ENCODE measurements at regions not wholly inside any gene's neighbourhood (a gene's known extent, or its start where the extent isn't known, plus 50 kb on each side); places are given as distances from the start of the nearest gene placed in this dataset.

DNA sequence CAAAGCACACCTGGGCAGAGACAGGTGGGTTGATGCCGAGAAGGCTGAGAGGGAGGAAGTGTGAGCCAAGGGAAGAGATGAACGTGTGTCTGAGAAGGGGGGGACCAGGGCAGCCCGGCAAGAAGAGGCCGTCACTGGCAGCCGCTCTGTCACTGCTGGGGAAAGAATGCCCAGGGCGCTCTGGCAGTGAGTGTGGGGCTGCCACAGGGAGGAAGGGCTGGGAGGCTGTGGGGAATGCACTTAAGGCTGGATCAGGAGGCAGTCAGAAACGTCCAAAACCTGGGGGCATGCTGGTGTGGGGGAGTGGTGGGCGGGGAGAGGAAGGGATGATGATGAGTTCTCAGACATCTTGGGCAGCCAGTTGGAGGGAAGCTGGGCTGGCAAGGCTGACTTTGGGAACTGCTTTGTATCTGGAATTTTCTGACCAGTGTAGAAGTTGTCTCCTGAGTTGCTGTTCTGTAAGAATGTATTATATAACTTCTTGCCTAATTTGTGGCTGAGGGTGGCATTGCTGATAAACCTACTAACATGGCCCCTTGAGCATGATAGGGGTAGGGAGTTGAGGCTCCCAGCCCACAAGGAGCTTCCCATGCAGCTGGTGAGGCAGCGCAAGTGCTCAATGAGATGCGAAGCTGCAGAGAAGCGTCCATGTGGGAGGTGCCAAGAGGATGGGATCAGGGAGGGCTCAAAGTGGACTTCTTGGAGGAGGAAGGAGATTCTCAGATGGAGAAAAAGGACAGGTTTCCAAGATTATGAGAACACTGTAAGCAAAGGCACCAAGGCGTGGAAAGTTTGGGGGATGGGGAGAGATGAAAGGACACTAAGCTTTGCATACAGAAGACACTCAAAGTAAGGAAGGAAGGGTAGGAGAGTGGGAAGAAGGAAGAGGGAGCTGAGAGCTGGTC is 185.1 kb upstream of the HAAO start:
- Histone ChIP-seq H3K9me3 (ENCODE audit: control insufficient read depth, insufficient read depth, low read depth, low read length) (no peaks in the 10 kb centered on the region), H3K36me3 (ENCODE audit: control insufficient read depth, insufficient read depth, low read length) (no peaks in the 10 kb centered on the region), H3K4me1 (ENCODE audit: control insufficient read depth, insufficient read depth, low read length) (peaks cover 3% of the 10 kb centered on the region; the same call in 1 of the 2 replicates), H3K27ac (ENCODE audit: low read length) (no peak overlapping the region; the same call in 1 of the 2 replicates), H3K27me3 (ENCODE audit: control insufficient read depth, insufficient read depth, low read length) (no peaks in the 10 kb centered on the region), H3K4me3 (ENCODE audit: low read depth in 2 of 2, low read length in 2 of 2) (no peak overlapping the region)
- TF ChIP-seq, protein P1, sequence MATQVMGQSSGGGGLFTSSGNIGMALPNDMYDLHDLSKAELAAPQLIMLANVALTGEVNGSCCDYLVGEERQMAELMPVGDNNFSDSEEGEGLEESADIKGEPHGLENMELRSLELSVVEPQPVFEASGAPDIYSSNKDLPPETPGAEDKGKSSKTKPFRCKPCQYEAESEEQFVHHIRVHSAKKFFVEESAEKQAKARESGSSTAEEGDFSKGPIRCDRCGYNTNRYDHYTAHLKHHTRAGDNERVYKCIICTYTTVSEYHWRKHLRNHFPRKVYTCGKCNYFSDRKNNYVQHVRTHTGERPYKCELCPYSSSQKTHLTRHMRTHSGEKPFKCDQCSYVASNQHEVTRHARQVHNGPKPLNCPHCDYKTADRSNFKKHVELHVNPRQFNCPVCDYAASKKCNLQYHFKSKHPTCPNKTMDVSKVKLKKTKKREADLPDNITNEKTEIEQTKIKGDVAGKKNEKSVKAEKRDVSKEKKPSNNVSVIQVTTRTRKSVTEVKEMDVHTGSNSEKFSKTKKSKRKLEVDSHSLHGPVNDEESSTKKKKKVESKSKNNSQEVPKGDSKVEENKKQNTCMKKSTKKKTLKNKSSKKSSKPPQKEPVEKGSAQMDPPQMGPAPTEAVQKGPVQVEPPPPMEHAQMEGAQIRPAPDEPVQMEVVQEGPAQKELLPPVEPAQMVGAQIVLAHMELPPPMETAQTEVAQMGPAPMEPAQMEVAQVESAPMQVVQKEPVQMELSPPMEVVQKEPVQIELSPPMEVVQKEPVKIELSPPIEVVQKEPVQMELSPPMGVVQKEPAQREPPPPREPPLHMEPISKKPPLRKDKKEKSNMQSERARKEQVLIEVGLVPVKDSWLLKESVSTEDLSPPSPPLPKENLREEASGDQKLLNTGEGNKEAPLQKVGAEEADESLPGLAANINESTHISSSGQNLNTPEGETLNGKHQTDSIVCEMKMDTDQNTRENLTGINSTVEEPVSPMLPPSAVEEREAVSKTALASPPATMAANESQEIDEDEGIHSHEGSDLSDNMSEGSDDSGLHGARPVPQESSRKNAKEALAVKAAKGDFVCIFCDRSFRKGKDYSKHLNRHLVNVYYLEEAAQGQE (IDR thresholded peaks at IDR 0.05; ENCODE audit: insufficient read depth in 1 of 2, low read depth in 2 of 2, low read length in 1 of 2) = no peak
- TF ChIP-seq TCF7L2 (IDR thresholded peaks at IDR 0.05; ENCODE audit: low read depth, low read length) = no peak
- TF ChIP-seq POLR2AphosphoS5 (IDR thresholded peaks at IDR 0.05; ENCODE audit: low read depth, low read length) = no peak
- TF ChIP-seq, protein P2, sequence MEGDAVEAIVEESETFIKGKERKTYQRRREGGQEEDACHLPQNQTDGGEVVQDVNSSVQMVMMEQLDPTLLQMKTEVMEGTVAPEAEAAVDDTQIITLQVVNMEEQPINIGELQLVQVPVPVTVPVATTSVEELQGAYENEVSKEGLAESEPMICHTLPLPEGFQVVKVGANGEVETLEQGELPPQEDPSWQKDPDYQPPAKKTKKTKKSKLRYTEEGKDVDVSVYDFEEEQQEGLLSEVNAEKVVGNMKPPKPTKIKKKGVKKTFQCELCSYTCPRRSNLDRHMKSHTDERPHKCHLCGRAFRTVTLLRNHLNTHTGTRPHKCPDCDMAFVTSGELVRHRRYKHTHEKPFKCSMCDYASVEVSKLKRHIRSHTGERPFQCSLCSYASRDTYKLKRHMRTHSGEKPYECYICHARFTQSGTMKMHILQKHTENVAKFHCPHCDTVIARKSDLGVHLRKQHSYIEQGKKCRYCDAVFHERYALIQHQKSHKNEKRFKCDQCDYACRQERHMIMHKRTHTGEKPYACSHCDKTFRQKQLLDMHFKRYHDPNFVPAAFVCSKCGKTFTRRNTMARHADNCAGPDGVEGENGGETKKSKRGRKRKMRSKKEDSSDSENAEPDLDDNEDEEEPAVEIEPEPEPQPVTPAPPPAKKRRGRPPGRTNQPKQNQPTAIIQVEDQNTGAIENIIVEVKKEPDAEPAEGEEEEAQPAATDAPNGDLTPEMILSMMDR (IDR thresholded peaks at IDR 0.05) = no peak
- no peak for TF ChIP-seq SIN3A (IDR thresholded peaks at IDR 0.05; ENCODE audit: borderline replicate concordance, insufficient read depth, low read depth, low read length)
- intact Hi-C loops (cut with micrococcal nuclease; ENCODE audit: unreplicated experiment) (loop anchor here (5.0 to 10.0 kb wide), 2 partner anchors 157 to 245 kb away; no protein-coding TSS in a partner anchor), in situ Hi-C loops (cut with HindIII; ENCODE audit: low pct_unique_long_range_greater_than_20kb, low sequenced_read_pairs) (no loop called here)
- no peak for DNase-seq (ENCODE audit: low read depth, low spot score)
- CTCF ChIA-PET = interaction anchor here (0.6 to 0.9 kb wide), 2 partner anchors 47 kb away, joined by 3 read pairs; no protein-coding TSS in a partner anchor
- POLR2A ChIA-PET = no interaction called here
- no TSS peak for BruUV-seq (replicated peaks)
- no peak for ATAC-seq

DNA sequence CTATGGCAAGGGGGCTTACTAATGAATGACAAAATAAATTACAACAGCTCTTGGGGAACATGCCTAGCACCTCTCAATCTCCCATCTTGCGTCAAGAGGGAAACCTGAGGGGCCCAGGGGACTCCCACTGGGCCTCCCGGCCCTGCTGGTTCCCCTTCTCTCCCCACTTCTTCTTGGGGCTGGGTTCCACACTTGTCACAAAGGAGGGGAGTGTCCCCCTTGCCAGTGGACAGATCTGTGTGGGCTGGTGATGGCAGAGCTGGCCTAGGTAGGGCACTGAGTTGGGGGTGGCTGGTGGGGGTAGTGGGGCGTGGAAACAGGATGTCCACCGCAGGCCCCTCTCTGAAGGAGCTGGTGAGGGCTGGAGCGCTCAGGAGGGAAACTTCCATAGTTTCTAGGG is 184.0 kb upstream of the HAAO start:
- Histone ChIP-seq H3K9me3 (ENCODE audit: control insufficient read depth, insufficient read depth, low read depth, low read length) (no peaks in the 10 kb centered on the region), H3K27ac (ENCODE audit: low read length) (no peak overlapping the region), H3K27me3 (ENCODE audit: control insufficient read depth, insufficient read depth, low read length) (no peaks in the 10 kb centered on the region), H3K4me3 (ENCODE audit: low read depth in 2 of 2, low read length in 2 of 2) (no peak overlapping the region), H3K4me1 (ENCODE audit: control insufficient read depth, insufficient read depth, low read length) (peaks cover 3% of the 10 kb centered on the region; the same call in 1 of the 2 replicates), H3K36me3 (ENCODE audit: control insufficient read depth, insufficient read depth, low read length) (no peaks in the 10 kb centered on the region)
- ChIA-PET POLR2A (no interaction called here), CTCF (interaction anchor here (0.9 to 1.0 kb wide), 2 partner anchors 48 to 239 kb away, joined by 3 to 7 read pairs; no protein-coding TSS in a partner anchor)
- no TSS peak for BruUV-seq (replicated peaks)
- ATAC-seq = no peak
- TF ChIP-seq, protein P2 (IDR thresholded peaks at IDR 0.05) = no peak
- no peak for TF ChIP-seq POLR2AphosphoS5 (IDR thresholded peaks at IDR 0.05; ENCODE audit: low read depth, low read length)
- no peak for TF ChIP-seq SIN3A (IDR thresholded peaks at IDR 0.05; ENCODE audit: borderline replicate concordance, insufficient read depth, low read depth, low read length)
- no peak for TF ChIP-seq TCF7L2 (IDR thresholded peaks at IDR 0.05; ENCODE audit: low read depth, low read length)
- TF ChIP-seq, protein P1 (IDR thresholded peaks at IDR 0.05; ENCODE audit: insufficient read depth in 1 of 2, low read depth in 2 of 2, low read length in 1 of 2) = no peak
- in situ Hi-C loops (cut with HindIII; ENCODE audit: low pct_unique_long_range_greater_than_20kb, low sequenced_read_pairs) (no loop called here), intact Hi-C loops (cut with micrococcal nuclease; ENCODE audit: unreplicated experiment) (loop anchor here (5.0 to 10.0 kb wide), 2 partner anchors 158 to 246 kb away; no protein-coding TSS in a partner anchor)
- DNase-seq (ENCODE audit: low read depth, low spot score) = no peak

All from Panc1 (cell line).